GM21717 (cell line): ENCODE measurements at regions not wholly inside any gene's neighbourhood (a gene's known extent, or its start where the extent isn't known, plus 50 kb on each side); places are given as distances from the start of the nearest gene placed in this dataset.

Experiments
- ATAC-seq: cut with Tn5 transposase; IDR thresholded peaks from one replicate; pipeline ENCODE4 v1.9.1; 2021; ENCODE audit warnings: mild to moderate bottlenecking, moderate library complexity; ENCODE audit not compliant: unreplicated experiment

GRCh38 chr12:127334365-127334764, 932.6 kb upstream of the TMEM132C start:
- ATAC-seq, result no peak

GRCh38 chr12:127334912-127335644, 931.9 kb upstream of the TMEM132C start:
- ATAC-seq, result no peak

GRCh38 chr12:127336416-127336815, 930.6 kb upstream of the TMEM132C start:
- no peak for ATAC-seq

- ATAC-seq, result no peak
Observed at GRCh38 chr12:127339065-127339464, 927.9 kb upstream of the TMEM132C start.

- no peak for ATAC-seq
Observed at GRCh38 chr12:127340381-127340780, 926.6 kb upstream of the TMEM132C start.

GRCh38 chr12:127342861-127343260, 924.1 kb upstream of the TMEM132C start:
- no peak for ATAC-seq

GRCh38 chr12:127343940-127344339, 923.0 kb upstream of the TMEM132C start:
- ATAC-seq, result no peak

GRCh38 chr12:127351481-127352010, 915.4 kb upstream of the TMEM132C start:
- ATAC-seq, result no peak

GRCh38 chr12:127355061-127355841, 911.7 kb upstream of the TMEM132C start:
- ATAC-seq, result no peak

- no peak for ATAC-seq
Observed at GRCh38 chr12:127358888-127359287, 908.1 kb upstream of the TMEM132C start.

- no peak for ATAC-seq
Observed at GRCh38 chr12:127360580-127360979, 906.4 kb upstream of the TMEM132C start.

GRCh38 chr12:127362121-127362520, 904.8 kb upstream of the TMEM132C start:
- no peak for ATAC-seq

- no peak for ATAC-seq
Observed at GRCh38 chr12:127363392-127363791, 903.6 kb upstream of the TMEM132C start.

- ATAC-seq, result no peak
Observed at GRCh38 chr12:127373559-127373958, 893.4 kb upstream of the TMEM132C start.

- no peak for ATAC-seq
Observed at GRCh38 chr12:127374447-127374846, 892.5 kb upstream of the TMEM132C start.

GRCh38 chr12:127381043-127381668, 885.8 kb upstream of the TMEM132C start:
- peak; percentile 72 for ATAC-seq

GRCh38 chr12:127381681-127382080, 885.3 kb upstream of the TMEM132C start:
- no peak for ATAC-seq

- ATAC-seq, result no peak
Observed at GRCh38 chr12:127383281-127383680, 883.7 kb upstream of the TMEM132C start.

- ATAC-seq, result no peak
Observed at GRCh38 chr12:127386723-127387122, 880.2 kb upstream of the TMEM132C start.

GRCh38 chr12:127388985-127389384, 878.0 kb upstream of the TMEM132C start:
- no peak for ATAC-seq

- ATAC-seq, result no peak
Observed at GRCh38 chr12:127389923-127390322, 877.0 kb upstream of the TMEM132C start.

GRCh38 chr12:127393465-127393864, 873.5 kb upstream of the TMEM132C start:
- ATAC-seq, result no peak
